ENCODE measurements at regions not wholly inside any gene's neighbourhood (a gene's known extent, or its start where the extent isn't known, plus 50 kb on each side); places are given as distances from the start of the nearest gene placed in this dataset.

DNA sequence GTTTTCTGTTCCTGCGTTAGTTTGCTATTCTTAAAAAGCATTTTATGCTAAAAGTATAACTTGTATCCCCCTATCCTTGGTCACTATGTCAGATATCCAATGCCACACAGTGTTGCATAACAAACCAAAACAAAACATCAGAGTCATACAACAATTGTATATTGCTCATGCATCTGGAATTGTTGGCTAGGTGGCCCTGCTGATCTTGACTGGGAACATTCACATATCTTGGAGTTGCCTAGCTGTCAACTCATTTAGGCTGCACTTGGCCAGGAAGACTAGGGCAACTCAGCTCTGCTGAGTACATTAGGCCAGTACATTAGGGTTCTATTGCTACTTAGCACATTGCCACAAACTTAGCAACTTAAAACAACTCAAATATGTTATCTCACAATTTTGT, 706.5 kb upstream of the UBE2E2 start:
- no peak for DNase-seq

- DNase-seq = no peak
These were observed 696.3 kb upstream of the UBE2E2 start for GRCh38 chr3:22506871-22507270.

- no peak for DNase-seq
These were observed 695.4 kb upstream of the UBE2E2 start for GRCh38 chr3:22507709-22508108.

DNA sequence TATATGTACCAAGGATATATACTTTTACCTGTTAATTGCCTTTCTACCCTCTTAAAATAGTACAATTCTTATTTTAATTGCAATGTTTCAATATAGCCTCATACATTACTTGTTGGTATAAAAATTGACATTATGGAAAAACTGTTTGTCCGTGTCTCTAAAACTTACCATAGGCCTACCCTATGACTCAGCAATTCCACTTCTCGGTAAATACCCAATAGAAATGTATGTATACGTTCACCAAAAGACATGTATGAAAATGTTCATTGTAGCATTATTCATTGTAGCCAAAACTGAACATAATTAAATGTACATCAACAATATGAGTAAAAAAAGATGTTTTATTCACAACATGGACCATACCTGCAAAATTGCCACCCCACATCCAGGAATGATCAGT, 679.2 kb upstream of the UBE2E2 start:
- DNase-seq = no peak

GRCh38 chr3:22526266-22526837, 676.8 kb upstream of the UBE2E2 start:
- no peak for DNase-seq

DNA sequence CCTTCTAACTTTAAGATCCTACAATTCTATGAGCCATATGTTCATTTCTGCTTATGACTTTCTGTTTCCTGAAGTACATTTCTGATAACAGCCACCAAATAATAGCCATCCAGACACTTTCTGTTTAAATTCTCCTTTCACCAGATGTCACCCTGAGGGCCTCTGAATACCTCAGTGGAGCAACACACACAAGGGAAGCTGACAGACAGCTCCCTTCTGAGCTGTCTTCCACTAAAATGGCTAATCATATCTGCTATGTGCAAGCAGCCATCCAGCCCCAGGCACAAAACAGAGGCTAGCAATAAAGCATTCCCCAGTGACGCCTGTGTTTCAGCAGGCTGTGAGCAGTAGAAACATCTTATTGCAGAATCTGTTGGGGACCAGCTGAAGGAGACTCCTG, 666.6 kb upstream of the UBE2E2 start:
- DNase-seq = no peak

DNA sequence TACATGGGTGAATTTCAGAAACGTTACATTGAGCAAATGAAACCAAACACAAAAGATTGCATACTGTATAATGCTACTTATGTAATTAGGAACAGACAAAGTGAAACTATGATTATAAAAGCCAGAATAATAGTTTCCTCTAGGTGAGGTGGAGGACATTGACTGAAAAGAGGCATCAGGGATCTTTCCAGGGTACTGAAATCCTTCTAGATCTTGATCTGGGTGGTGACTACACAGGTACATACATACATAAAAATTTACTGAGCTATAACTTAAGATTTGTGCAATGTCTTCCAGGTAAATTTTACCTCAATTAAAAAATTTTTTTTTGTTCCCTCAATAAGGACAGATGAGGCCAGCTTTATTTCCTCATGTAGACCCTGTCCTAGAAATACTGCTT, 665.6 kb upstream of the UBE2E2 start:
- DNase-seq = peak in 1 of 2 experiments; percentile 3

DNA sequence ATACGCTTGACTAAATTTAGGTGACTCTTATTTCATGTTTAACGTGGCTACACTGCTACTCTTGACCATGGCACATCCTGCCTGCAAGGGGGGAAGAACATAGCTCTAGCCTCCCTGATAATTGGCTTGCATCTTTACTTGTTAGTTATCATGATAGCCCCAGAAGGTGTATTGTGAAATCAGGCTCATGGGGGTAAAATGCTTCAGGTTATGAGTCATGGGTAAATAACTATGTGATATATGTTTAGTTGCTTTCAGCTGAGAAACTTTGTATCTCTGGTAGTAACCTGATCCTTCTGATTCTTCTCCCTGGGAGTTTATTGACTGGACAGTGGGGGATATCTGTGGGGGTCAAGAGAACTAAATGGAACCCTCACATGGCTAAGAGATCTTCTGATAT, 660.8 kb upstream of the UBE2E2 start:
- no peak for DNase-seq

DNA sequence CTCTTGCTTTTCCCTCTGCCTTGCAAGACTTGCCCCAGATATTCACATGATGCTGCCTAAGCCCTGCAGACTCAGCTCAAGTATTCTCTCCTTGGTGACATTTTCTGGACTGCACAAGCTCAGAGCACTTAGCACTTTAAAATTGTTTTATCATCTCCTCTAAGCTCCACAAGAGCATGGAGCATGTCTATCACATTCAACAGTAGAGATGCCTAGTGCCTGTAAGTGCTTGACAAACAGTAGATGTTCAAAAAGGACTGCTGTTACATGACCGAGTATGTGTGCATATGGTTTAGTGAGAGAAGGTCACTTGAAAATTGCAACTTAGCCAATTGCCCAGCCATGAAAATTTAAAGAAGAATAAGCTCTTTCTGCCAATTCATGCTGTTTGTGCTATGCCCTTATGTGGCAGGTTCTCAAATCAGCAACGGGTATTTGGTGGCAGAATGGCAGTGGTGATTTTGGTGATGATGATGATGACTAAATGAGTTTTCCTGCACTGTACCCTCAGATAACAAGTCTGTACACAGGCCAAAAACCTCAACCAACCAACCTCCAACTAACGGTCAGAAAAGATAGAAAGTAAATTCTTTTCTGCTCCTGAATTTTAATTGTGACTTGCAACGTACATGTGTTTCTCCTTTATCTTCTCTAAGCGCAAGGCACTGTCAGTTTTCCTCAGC, 647.2 kb upstream of the UBE2E2 start:
- DNase-seq = no peak

DNA sequence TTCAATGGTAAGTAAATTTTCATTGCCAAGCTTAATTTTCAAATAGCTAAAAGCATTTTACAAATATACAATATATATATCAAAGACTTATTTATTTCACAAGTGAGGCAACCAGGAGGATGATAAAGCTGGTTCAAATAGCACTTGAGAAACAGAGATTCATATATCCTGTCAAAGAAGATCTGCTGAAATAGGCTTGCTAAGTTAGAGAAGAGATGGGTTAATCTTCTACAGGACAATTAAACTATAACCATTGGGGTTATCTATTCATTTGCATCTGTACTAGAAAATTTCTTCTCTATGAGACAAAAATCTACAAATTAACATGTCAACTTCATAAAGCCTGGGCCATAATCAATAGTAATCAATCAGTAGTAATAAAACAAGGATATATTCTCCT, 637.7 kb upstream of the UBE2E2 start:
- DNase-seq = no peak

GRCh38 chr3:22568285-22568684, 634.8 kb upstream of the UBE2E2 start:
- DNase-seq = no peak

- DNase-seq = no peak
These were observed 633.6 kb upstream of the UBE2E2 start for GRCh38 chr3:22569570-22569969.

- no peak for DNase-seq
These were observed 622.1 kb upstream of the UBE2E2 start for GRCh38 chr3:22581007-22581406.

DNA sequence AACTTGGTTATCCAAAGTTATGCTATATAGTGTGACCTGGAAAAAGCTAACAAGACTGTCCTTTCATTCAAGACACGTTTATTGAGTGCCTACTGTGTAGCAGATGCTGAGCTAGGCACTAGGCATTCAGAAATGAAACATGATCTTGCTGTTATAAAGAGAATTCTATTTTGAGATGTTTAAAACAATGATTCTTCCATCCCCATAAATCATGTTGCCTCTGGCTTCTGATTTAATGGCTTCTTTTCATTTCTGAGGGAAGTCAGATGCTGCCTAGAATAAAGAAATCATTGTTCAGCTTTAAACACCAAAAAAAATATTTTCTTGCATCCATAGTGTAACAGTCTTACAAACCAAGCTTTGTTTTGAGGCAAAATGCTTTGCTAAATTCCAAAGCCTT, 620.9 kb upstream of the UBE2E2 start:
- no peak for DNase-seq

DNA sequence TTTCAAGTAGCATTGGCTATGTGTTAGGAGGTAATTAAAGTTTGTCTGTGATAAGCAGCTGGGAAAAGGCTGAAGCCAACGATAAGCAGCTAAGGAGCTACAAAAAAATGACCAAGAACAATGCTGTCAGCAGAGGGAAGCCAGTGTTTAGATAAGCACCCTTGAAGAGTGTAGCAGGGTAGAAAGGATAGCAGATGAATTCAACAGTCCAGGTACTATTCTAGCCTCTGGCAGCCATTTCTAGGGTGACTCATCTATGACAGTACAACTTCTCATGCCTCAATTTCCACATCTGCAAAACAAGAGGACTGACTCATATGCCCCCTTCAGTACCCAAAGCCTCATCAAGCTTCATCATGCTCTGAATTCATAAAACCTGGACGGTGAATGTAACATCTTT, 617.6 kb upstream of the UBE2E2 start:
- no peak for DNase-seq

GRCh38 chr3:22585911-22586310, 617.2 kb upstream of the UBE2E2 start:
- DNase-seq = no peak

DNA sequence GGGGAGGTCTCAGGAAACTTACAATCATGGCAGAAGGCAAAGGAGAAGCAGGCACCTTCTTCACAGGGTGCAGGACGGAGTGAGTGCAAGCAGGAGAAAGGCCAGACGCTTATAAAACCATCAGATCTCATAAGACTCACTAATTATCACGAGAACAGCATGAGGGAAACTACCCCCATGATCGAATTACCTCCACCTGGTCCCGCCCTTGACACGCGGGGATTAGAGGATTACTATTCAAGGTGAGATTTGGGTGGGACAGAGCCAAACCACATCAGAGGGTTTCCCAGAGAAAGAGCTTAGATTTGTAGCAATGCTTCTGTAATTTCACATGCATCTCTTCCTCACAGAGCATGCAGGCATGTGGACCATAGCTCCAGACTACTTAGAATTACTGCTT, 615.7 kb upstream of the UBE2E2 start:
- DNase-seq = no peak

DNA sequence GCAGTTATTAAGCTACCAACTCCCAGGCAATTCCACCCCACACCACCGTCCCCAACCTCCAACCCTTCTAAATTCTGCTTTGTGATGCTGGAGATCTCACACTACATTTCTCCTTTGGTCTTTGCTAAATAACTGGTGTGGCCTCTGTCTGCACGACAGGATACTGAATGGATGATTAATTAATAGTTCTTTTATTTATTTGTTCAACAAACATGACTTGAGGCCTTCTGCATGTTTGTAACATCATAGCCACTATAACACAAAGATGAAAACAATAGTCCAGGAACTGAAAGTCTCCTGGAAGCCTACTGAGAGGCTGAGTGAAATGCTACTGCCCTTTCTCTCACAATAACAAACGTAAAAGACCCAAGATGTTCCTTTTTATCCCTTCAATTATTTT, 609.5 kb upstream of the UBE2E2 start:
- DNase-seq = no peak

- DNase-seq = no peak
These were observed 608.1 kb upstream of the UBE2E2 start for GRCh38 chr3:22594990-22595389.

- DNase-seq = no peak
These were observed 596.7 kb upstream of the UBE2E2 start for GRCh38 chr3:22606461-22606860.

DNA sequence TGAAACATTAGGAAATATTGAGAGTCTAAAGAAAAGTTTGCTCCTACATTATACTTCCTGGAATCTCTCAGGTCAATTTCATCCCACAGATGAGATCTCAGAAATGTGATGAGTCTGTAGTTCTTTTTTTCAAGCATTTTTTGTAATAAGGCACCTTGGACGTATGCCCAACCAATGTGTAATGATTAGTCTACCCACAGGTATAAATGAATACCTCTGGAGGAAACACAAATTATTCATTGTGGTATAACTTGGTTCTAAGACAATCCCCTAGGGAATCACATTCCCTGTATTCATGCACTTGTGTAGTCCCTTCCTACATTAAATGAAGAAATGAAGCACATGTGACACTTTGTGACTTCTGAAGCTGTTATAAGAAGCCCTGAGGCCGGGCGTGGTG, 596.2 kb upstream of the UBE2E2 start:
- DNase-seq = no peak

DNA sequence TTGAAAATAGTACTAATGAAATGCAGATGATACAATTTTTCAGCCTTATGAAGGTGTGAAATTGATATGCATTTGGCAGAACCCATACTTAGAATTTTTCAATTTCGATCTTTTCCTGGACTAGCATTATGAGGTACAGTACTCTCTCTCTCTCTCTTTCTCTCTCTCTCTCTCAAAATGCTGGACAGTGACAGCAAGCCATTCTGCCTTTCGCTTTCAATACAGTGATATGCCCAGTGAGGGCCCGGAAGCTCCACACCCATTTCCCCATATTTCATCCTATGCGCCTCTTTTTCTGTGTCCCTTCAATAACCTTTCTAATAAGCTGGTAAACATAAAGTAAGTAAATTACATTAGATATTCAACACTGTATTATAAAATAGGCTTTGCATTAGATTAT, 595.0 kb upstream of the UBE2E2 start:
- no peak for DNase-seq

- DNase-seq = no peak
These were observed 594.4 kb upstream of the UBE2E2 start for GRCh38 chr3:22608721-22609120.

DNA sequence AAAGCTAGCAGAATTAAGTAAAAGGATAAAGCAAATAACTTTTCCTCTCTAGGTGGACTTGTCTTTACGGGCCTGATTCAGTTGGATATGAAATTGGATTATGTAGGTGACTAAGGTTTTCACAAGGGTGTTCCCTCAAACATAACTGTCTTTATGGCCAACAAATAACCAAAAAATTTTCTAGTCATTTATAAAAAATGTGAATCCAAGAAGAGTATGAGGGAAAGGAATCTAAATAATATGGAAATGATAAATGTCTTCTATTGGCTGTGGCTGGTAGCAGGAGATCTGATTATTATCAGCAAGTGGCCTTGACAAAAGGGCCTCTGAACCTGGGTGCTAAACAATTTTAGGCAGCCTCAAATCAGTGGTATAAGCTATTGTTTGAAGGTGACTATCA, 594.0 kb upstream of the UBE2E2 start:
- no peak for DNase-seq

- no peak for DNase-seq
These were observed 590.2 kb upstream of the UBE2E2 start for GRCh38 chr3:22612927-22613326.
